ENCODE measurements at regions not wholly inside any gene's neighbourhood (a gene's known extent, or its start where the extent isn't known, plus 50 kb on each side); places are given as distances from the start of the nearest gene placed in this dataset.

GRCh38 chr10:129404091-129404490 lies 63.0 kb upstream of the MGMT start:
- TF ChIP-seq CTCF (IDR thresholded peaks at IDR 0.05) (no peak), POLR2A (IDR thresholded peaks at IDR 0.05) (no peak)
- Histone ChIP-seq H3K36me3 (no peaks in the 10 kb centered on the region), H3K27me3 (no peaks in the 10 kb centered on the region), H3K9me3 (no peaks in the 10 kb centered on the region), H3K4me1 (no peaks in the 10 kb centered on the region), H3K27ac (no peak overlapping the region), H3K4me3 (no peak overlapping the region)
- WGBS (ENCODE audit: insufficient coverage, low coverage, low lambda C conversion rate, missing lambda C conversion rate): 80% methylated on average over 1 of the region's 13 CpGs
- intact Hi-C loops (cut with DNase I): no loop called here
- ATAC-seq (no peak), DNase-seq (no peak)

GRCh38 chr10:129405389-129405788 lies 61.7 kb upstream of the MGMT start:
- Histone ChIP-seq H3K9me3 (no peaks in the 10 kb centered on the region), H3K27me3 (no peaks in the 10 kb centered on the region), H3K4me3 (no peak overlapping the region), H3K4me1 (no peaks in the 10 kb centered on the region), H3K27ac (no peak overlapping the region), H3K36me3 (no peaks in the 10 kb centered on the region)
- WGBS (ENCODE audit: insufficient coverage, low coverage, low lambda C conversion rate, missing lambda C conversion rate): 50% methylated on average over 1 of the region's 3 CpGs
- TF ChIP-seq POLR2A (IDR thresholded peaks at IDR 0.05) (no peak), CTCF (IDR thresholded peaks at IDR 0.05) (no peak)
- ATAC-seq: no peak
- intact Hi-C loops (cut with DNase I): no loop called here
- no peak for DNase-seq

- ATAC-seq: no peak
- no peak overlapping the region for H3K4me3 ChIP-seq
- H3K27me3 ChIP-seq: no peaks in the 10 kb centered on the region
- 63% methylated on average over 15 of the region's 20 CpGs for WGBS (ENCODE audit: insufficient coverage, low coverage, low lambda C conversion rate, missing lambda C conversion rate)
- no peak for DNase-seq
- no peak for TF ChIP-seq POLR2A (IDR thresholded peaks at IDR 0.05)
- TF ChIP-seq CTCF (IDR thresholded peaks at IDR 0.05): no peak
- H3K36me3 ChIP-seq: no peaks in the 10 kb centered on the region
- no peaks in the 10 kb centered on the region for H3K4me1 ChIP-seq
- intact Hi-C loops (cut with DNase I): no loop called here
- H3K9me3 ChIP-seq: no peaks in the 10 kb centered on the region
- no peak overlapping the region for H3K27ac ChIP-seq
These were observed 56.2 kb upstream of the MGMT start for GRCh38 chr10:129410688-129411392.

GRCh38 chr10:129411393-129411705 lies 55.7 kb upstream of the MGMT start:
- Histone ChIP-seq H3K4me3 (no peak overlapping the region), H3K36me3 (no peaks in the 10 kb centered on the region), H3K4me1 (no peaks in the 10 kb centered on the region), H3K9me3 (no peaks in the 10 kb centered on the region), H3K27ac (no peak overlapping the region), H3K27me3 (no peaks in the 10 kb centered on the region)
- ATAC-seq: no peak
- no peak for TF ChIP-seq POLR2A (IDR thresholded peaks at IDR 0.05)
- TF ChIP-seq CTCF (IDR thresholded peaks at IDR 0.05): no peak
- intact Hi-C loops (cut with DNase I): no loop called here
- no peak for DNase-seq
- 76% methylated on average over 5 of the region's 8 CpGs for WGBS (ENCODE audit: insufficient coverage, low coverage, low lambda C conversion rate, missing lambda C conversion rate)

- H3K27me3 ChIP-seq: no peaks in the 10 kb centered on the region
- H3K4me3 ChIP-seq: no peak overlapping the region
- intact Hi-C loops (cut with DNase I): no loop called here
- ATAC-seq (no peak), DNase-seq (no peak)
- TF ChIP-seq CTCF (IDR thresholded peaks at IDR 0.05) (no peak), POLR2A (IDR thresholded peaks at IDR 0.05) (no peak)
- WGBS (ENCODE audit: insufficient coverage, low coverage, low lambda C conversion rate, missing lambda C conversion rate): 76% methylated on average over 6 of the region's 7 CpGs
- H3K9me3 ChIP-seq: no peaks in the 10 kb centered on the region
- H3K27ac ChIP-seq: no peak overlapping the region
- H3K4me1 ChIP-seq: no peaks in the 10 kb centered on the region
- H3K36me3 ChIP-seq: no peaks in the 10 kb centered on the region
These were observed 55.3 kb upstream of the MGMT start for GRCh38 chr10:129411772-129412171.
